Endodermal cell (in vitro differentiated cells): ENCODE measurements at regions not wholly inside any gene's neighbourhood (a gene's known extent, or its start where the extent isn't known, plus 50 kb on each side); places are given as distances from the start of the nearest gene placed in this dataset.

Experiments used
- DNase-seq: peaks from one replicate; pipeline ENCODE4 v3.0.0-alpha.2; 2017
- H3K27ac ChIP-seq: 2 replicates; pipeline ENCODE4 v1.5.1; 2013; ENCODE audit warnings: mild to moderate bottlenecking, low read depth, low read length, moderate library complexity
- H3K27me3 ChIP-seq: 2 replicates; pipeline ENCODE4 v1.6.1; 2013; ENCODE audit warnings: mild to moderate bottlenecking, low read length, moderate library complexity; ENCODE audit not compliant: insufficient read depth, control insufficient read depth, poor library complexity, severe bottlenecking
- H3K36me3 ChIP-seq: 2 replicates; pipeline ENCODE4 v1.7.0; 2013; ENCODE audit warnings: mild to moderate bottlenecking, low read length, moderate library complexity; ENCODE audit not compliant: control insufficient read depth, insufficient read depth
- H3K4me1 ChIP-seq: one replicate; pipeline ENCODE4 v1.7.0; 2013; ENCODE audit warnings: low read length; ENCODE audit not compliant: control insufficient read depth, insufficient read depth
- H3K4me3 ChIP-seq: 2 replicates; pipeline ENCODE4 v1.5.1; 2013; ENCODE audit warnings: mild to moderate bottlenecking, low read length, moderate library complexity
- H3K9ac ChIP-seq: 2 replicates; pipeline ENCODE4 v1.6.1; 2013; ENCODE audit warnings: mild to moderate bottlenecking, low read length, moderate library complexity; ENCODE audit not compliant: poor library complexity, severe bottlenecking; ENCODE audit errors: extremely low read depth
- H3K9me3 ChIP-seq: 2 replicates; pipeline ENCODE4 v1.6.1; 2013; ENCODE audit warnings: mild to moderate bottlenecking, low read length, moderate library complexity; ENCODE audit not compliant: control insufficient read depth
- H3K27ac Mint-ChIP-seq: 2 replicates; pipeline ENCODE4 v1.8.0; 2020; ENCODE audit warnings: mixed read lengths
- H3K27me3 Mint-ChIP-seq: 2 replicates; pipeline ENCODE4 v1.8.0; 2021; ENCODE audit warnings: mild to moderate bottlenecking, mixed read lengths; ENCODE audit not compliant: insufficient read depth
- H3K36me3 Mint-ChIP-seq: 2 replicates; pipeline ENCODE4 v1.8.0; 2020; ENCODE audit warnings: low read depth, mixed read lengths
- H3K4me1 Mint-ChIP-seq: 2 replicates; pipeline ENCODE4 v1.8.0; 2020; ENCODE audit warnings: mixed read lengths
- H3K4me3 Mint-ChIP-seq: 2 replicates; pipeline ENCODE4 v1.8.0; 2020; ENCODE audit warnings: mild to moderate bottlenecking, moderate library complexity, mixed read lengths
- H3K9me3 Mint-ChIP-seq: 2 replicates; pipeline ENCODE4 v1.8.0; 2020; ENCODE audit warnings: mild to moderate bottlenecking, mixed read lengths
- CTCF ChIP-seq: fragments of 200-600 bp; sonication (generic); conservative IDR thresholded peaks from 2 replicates; pipeline ENCODE4 v1.5.0; 2021; ENCODE audit warnings: antibody characterized with exemption, mild to moderate bottlenecking
- WGBS, 2 experiments: methylation state at CpG; one replicate each; pipeline versions ENCODE4 v1.1.5 to v1.1.7; 2013; ENCODE audit warnings: missing lambda C conversion rate in 2 of 2, mixed read lengths in 1 of 2; ENCODE audit not compliant: insufficient coverage in 1 of 2, insufficient read length in 1 of 2; 5-methylcytosine and 5-hydroxymethylcytosine counted together

GRCh38 chr17:31698751-31699150 is 160.3 kb downstream of the COPRS start:
- H3K36me3 Mint-ChIP-seq = no peaks in the 10 kb centered on the region
- Histone ChIP-seq H3K9ac (no peak overlapping the region), H3K27me3 (no peaks in the 10 kb centered on the region), H3K4me1 (peaks cover 7% of the 10 kb centered on the region), H3K27ac (no peak overlapping the region), H3K9me3 (no peaks in the 10 kb centered on the region), H3K4me3 (no peak overlapping the region), H3K36me3 (no peaks in the 10 kb centered on the region)
- peaks cover 19% of the 10 kb centered on the region for H3K4me1 Mint-ChIP-seq
- TF ChIP-seq CTCF = no peak
- H3K9me3 Mint-ChIP-seq = no peaks in the 10 kb centered on the region
- H3K27ac Mint-ChIP-seq = no peak overlapping the region
- no peak for DNase-seq
- H3K27me3 Mint-ChIP-seq = no peaks in the 10 kb centered on the region
- 89 to 96% methylated on average over 2 to 7 of the region's 7 CpGs for WGBS, 2 experiments
- H3K4me3 Mint-ChIP-seq = no peak overlapping the region

GRCh38 chr17:31697838-31698237 is 161.2 kb downstream of the COPRS start:
- Histone ChIP-seq H3K9me3 (no peaks in the 10 kb centered on the region), H3K27ac (no peak overlapping the region), H3K27me3 (no peaks in the 10 kb centered on the region), H3K4me3 (no peak overlapping the region), H3K4me1 (peaks cover 7% of the 10 kb centered on the region), H3K9ac (no peak overlapping the region), H3K36me3 (no peaks in the 10 kb centered on the region)
- no peak for TF ChIP-seq CTCF
- DNase-seq = no peak
- no peak overlapping the region for H3K4me3 Mint-ChIP-seq
- peaks cover 19% of the 10 kb centered on the region for H3K4me1 Mint-ChIP-seq
- H3K9me3 Mint-ChIP-seq = no peaks in the 10 kb centered on the region
- H3K27ac Mint-ChIP-seq = no peak overlapping the region
- H3K27me3 Mint-ChIP-seq = no peaks in the 10 kb centered on the region
- WGBS, 2 experiments = 89% methylated on average over 8 to 9 of the region's 9 CpGs
- H3K36me3 Mint-ChIP-seq = no peaks in the 10 kb centered on the region

GRCh38 chr17:31696703-31697325 is 162.2 kb downstream of the COPRS start:
- 92 to 96% methylated on average over 6 to 9 of the region's 9 CpGs for WGBS, 2 experiments
- Mint-ChIP-seq H3K27me3 (no peaks in the 10 kb centered on the region), H3K4me1 (peaks cover 19% of the 10 kb centered on the region), H3K36me3 (no peaks in the 10 kb centered on the region), H3K27ac (no peak overlapping the region), H3K9me3 (no peaks in the 10 kb centered on the region), H3K4me3 (no peak overlapping the region)
- DNase-seq = no peak
- Histone ChIP-seq H3K27me3 (no peaks in the 10 kb centered on the region), H3K9me3 (no peaks in the 10 kb centered on the region), H3K4me1 (peaks cover 7% of the 10 kb centered on the region), H3K36me3 (no peaks in the 10 kb centered on the region), H3K4me3 (no peak overlapping the region), H3K9ac (no peak overlapping the region), H3K27ac (no peak overlapping the region)
- TF ChIP-seq CTCF = no peak
